ENCODE measurements at regions not wholly inside any gene's neighbourhood (a gene's known extent, or its start where the extent isn't known, plus 50 kb on each side); places are given as distances from the start of the nearest gene placed in this dataset.

DNA sequence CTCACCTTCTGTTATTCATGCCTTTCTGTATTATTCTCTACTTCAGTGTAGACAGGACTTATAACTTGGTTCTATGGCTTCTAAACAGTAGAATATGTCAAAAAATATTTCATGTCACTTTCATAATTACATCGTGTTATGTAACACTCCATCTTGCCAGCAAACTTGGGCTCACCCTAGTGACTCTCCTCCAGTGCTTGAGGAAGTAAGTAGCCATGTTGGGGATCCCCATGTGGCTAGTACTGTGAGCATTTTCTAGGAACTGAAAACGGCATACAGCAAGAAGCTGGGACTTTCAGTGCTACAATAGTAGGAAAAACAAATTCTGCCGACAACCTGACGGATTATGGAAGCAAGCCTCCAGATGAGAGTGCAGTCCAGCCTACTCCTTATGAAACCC lies 495.6 kb downstream of the SLITRK6 start:
- Histone ChIP-seq H3K27me3 (replicated peaks; ENCODE audit: insufficient read depth) (no peaks in the 10 kb centered on the region), H3K36me3 (no peaks in the 10 kb centered on the region), H3K9me3 (no peaks in the 10 kb centered on the region), H3K27ac (no peak overlapping the region), H3K4me1 (ENCODE audit: control insufficient read depth in 1 of 2, low read depth in 2 of 2) (no peaks in the 10 kb centered on the region), H3K4me3 (no peak overlapping the region)
- ATAC-seq (ENCODE audit: insufficient number of reproducible peaks, low FRiP score, low read depth) (no peak), DNase-seq (ENCODE audit: low spot score) (no peak)
- TF ChIP-seq CTCF (IDR thresholded peaks at IDR 0.05): no peak

DNA sequence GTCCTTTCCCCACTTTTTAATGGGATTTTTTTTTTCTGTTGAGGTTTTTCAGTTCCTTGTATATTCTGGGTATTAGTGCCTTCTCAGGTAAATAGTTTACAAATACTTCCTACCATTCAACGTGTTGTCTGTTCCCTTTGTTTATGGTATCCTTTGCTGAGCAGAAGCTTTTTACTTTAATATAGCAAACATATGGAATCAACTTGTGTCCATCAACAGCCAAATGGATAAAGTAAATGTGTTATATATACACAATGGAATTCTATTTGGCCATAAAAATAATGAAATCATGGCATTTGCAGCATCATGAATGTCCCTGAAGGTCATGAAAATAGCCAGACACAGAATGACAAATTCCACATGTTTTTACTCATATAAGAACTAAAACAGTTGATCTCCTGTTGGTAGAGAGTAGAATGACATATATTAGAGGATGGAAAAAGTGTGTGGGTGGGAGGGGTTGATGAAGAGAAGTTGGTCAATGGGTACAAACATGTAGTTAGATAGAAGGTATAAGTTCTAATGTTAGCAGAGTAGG lies 500.8 kb downstream of the SLITRK6 start:
- ATAC-seq (ENCODE audit: insufficient number of reproducible peaks, low FRiP score, low read depth): no peak
- Histone ChIP-seq H3K9me3 (no peaks in the 10 kb centered on the region), H3K4me1 (ENCODE audit: control insufficient read depth in 1 of 2, low read depth in 2 of 2) (no peaks in the 10 kb centered on the region), H3K4me3 (no peak overlapping the region), H3K27ac (no peak overlapping the region), H3K27me3 (replicated peaks; ENCODE audit: insufficient read depth) (no peaks in the 10 kb centered on the region), H3K36me3 (no peaks in the 10 kb centered on the region)
- no peak for DNase-seq (ENCODE audit: low spot score)
- no peak for TF ChIP-seq CTCF (IDR thresholded peaks at IDR 0.05)

DNA sequence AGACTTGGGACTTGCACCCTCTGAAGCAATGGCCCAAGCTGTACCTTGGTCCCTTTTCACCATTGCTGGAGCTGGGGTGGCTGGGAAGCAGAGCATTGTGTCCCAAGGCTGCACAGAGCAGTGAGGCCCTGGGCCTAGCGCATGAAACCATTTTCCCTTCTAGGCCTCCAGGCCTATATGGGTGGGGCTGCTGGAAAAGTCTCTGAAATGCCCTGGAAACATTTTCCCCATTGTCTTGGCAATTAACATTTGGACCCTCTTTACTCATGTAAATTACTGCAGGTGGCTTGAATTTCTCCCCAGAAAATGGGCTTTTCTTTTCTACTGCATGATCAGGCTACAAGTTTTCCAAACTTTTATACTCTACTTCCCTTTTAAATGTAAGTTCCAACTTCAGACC lies 510.5 kb downstream of the SLITRK6 start:
- Histone ChIP-seq H3K27me3 (replicated peaks; ENCODE audit: insufficient read depth) (no peaks in the 10 kb centered on the region), H3K4me3 (no peak overlapping the region), H3K9me3 (no peaks in the 10 kb centered on the region), H3K4me1 (ENCODE audit: control insufficient read depth in 1 of 2, low read depth in 2 of 2) (no peaks in the 10 kb centered on the region), H3K27ac (no peak overlapping the region), H3K36me3 (no peaks in the 10 kb centered on the region)
- no peak for TF ChIP-seq CTCF (IDR thresholded peaks at IDR 0.05)
- no peak for ATAC-seq (ENCODE audit: insufficient number of reproducible peaks, low FRiP score, low read depth)
- no peak for DNase-seq (ENCODE audit: low spot score)

DNA sequence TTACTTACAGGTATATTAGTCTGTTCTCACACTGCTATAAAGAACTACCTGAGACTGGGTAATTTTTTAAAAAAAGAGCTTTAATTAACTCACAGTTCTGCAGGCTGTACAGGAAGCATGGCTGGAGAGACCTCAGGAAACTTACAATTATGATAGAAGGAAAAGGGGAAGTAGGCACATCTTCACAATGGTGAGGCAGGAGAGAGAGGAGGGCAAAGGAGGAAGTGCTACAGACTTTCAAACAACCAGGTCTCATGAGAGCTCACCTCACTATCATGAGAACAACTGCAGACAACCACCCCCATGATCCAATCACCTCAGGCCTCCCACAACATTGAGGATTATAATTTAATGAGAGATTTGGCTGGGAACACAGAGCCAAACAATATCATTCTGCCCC lies 511.7 kb downstream of the SLITRK6 start:
- Histone ChIP-seq H3K27ac (no peak overlapping the region), H3K9me3 (no peaks in the 10 kb centered on the region), H3K4me3 (no peak overlapping the region), H3K27me3 (replicated peaks; ENCODE audit: insufficient read depth) (no peaks in the 10 kb centered on the region), H3K36me3 (no peaks in the 10 kb centered on the region), H3K4me1 (ENCODE audit: control insufficient read depth in 1 of 2, low read depth in 2 of 2) (no peaks in the 10 kb centered on the region)
- DNase-seq (ENCODE audit: low spot score) (no peak), ATAC-seq (ENCODE audit: insufficient number of reproducible peaks, low FRiP score, low read depth) (no peak)
- no peak for TF ChIP-seq CTCF (IDR thresholded peaks at IDR 0.05)

- H3K27me3 ChIP-seq (replicated peaks; ENCODE audit: insufficient read depth): no peaks in the 10 kb centered on the region
Observed at GRCh38 chr13:85286081-85286480, 513.1 kb downstream of the SLITRK6 start.

More at GRCh38 chr13:85286081-85286480, 513.1 kb downstream of the SLITRK6 start:
- no peak overlapping the region for H3K27ac ChIP-seq
- H3K4me1 ChIP-seq (ENCODE audit: control insufficient read depth in 1 of 2, low read depth in 2 of 2): no peaks in the 10 kb centered on the region
- no peaks in the 10 kb centered on the region for H3K36me3 ChIP-seq
- ATAC-seq (ENCODE audit: insufficient number of reproducible peaks, low FRiP score, low read depth) (no peak), DNase-seq (ENCODE audit: low spot score) (no peak)
- no peaks in the 10 kb centered on the region for H3K9me3 ChIP-seq
- TF ChIP-seq CTCF (IDR thresholded peaks at IDR 0.05): no peak
- no peak overlapping the region for H3K4me3 ChIP-seq
